ENCODE measurements at regions not wholly inside any gene's neighbourhood (a gene's known extent, or its start where the extent isn't known, plus 50 kb on each side); places are given as distances from the start of the nearest gene placed in this dataset.

DNA sequence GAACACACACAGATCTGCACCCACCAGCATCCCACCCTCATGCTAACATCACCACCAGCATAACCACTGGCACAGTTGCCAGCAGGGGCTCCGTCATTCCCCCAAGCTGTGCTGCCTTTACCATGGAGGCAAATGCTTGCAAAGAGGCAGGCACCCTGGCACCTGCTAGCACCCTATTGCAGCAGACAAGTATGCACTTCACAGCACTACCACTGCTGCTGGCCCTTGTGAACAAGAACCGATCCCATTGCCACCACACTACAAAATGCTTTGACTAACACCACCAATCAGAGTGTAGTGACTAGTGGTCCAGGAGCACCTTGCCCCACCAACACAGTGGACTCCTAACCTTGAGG lies 862.2 kb upstream of the DPPA4 start (continued):
- TF ChIP-seq, protein P1, sequence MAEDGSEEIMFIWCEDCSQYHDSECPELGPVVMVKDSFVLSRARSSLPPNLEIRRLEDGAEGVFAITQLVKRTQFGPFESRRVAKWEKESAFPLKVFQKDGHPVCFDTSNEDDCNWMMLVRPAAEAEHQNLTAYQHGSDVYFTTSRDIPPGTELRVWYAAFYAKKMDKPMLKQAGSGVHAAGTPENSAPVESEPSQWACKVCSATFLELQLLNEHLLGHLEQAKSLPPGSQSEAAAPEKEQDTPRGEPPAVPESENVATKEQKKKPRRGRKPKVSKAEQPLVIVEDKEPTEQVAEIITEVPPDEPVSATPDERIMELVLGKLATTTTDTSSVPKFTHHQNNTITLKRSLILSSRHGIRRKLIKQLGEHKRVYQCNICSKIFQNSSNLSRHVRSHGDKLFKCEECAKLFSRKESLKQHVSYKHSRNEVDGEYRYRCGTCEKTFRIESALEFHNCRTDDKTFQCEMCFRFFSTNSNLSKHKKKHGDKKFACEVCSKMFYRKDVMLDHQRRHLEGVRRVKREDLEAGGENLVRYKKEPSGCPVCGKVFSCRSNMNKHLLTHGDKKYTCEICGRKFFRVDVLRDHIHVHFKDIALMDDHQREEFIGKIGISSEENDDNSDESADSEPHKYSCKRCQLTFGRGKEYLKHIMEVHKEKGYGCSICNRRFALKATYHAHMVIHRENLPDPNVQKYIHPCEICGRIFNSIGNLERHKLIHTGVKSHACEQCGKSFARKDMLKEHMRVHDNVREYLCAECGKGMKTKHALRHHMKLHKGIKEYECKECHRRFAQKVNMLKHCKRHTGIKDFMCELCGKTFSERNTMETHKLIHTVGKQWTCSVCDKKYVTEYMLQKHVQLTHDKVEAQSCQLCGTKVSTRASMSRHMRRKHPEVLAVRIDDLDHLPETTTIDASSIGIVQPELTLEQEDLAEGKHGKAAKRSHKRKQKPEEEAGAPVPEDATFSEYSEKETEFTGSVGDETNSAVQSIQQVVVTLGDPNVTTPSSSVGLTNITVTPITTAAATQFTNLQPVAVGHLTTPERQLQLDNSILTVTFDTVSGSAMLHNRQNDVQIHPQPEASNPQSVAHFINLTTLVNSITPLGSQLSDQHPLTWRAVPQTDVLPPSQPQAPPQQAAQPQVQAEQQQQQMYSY (CRISPR knock-in tag; IDR thresholded peaks at IDR 0.05), result no peak
- no peak for TF ChIP-seq HCFC1 (IDR thresholded peaks at IDR 0.05; ENCODE audit: low read length)

GRCh38 chr3:110210086-110210660 lies 861.4 kb upstream of the NECTIN3 start:
- RAD21 ChIA-PET (ENCODE audit: unreplicated experiment), result no interaction called here
- Histone ChIP-seq H3K4me3 (no peak overlapping the region), H3K27ac (ENCODE audit: control insufficient read depth, insufficient read depth) (no peak overlapping the region), H3K27me3 (replicated peaks in 1 of 2; ENCODE audit: control insufficient read depth in 2 of 2, insufficient read depth in 2 of 2, low read length in 1 of 2) (no peaks in the 10 kb centered on the region), H3K4me2 (ENCODE audit: control insufficient read depth, insufficient read depth) (no peak overlapping the region), H3K36me3 (ENCODE audit: control insufficient read depth in 2 of 2, insufficient read depth in 2 of 2, low read length in 1 of 2) (no peaks in the 10 kb centered on the region), H3K4me1 (ENCODE audit: control insufficient read depth, insufficient read depth, low read length) (no peaks in the 10 kb centered on the region), H3K9ac (ENCODE audit: control insufficient read depth, insufficient read depth, low read length) (no peak overlapping the region), H3K9me3 (replicated peaks; ENCODE audit: control insufficient read depth, insufficient read depth, low read length) (no peaks in the 10 kb centered on the region), H4K20me1 (ENCODE audit: control insufficient read depth, insufficient read depth) (no peaks in the 10 kb centered on the region), H2AFZ (ENCODE audit: control insufficient read depth, low read depth, low read length) (no peak overlapping the region), H3K79me2 (ENCODE audit: control insufficient read depth, insufficient read depth, low read length) (no peaks in the 10 kb centered on the region)
- BruUV-seq (replicated peaks), result no TSS peak
- CTCF ChIA-PET, result no interaction called here
- 0% methylated on average over 3 of the region's 3 CpGs for WGBS (ENCODE audit: insufficient coverage, insufficient replicate concordance, low lambda C conversion rate, missing lambda C conversion rate)
- FAIRE-seq (no peak), ATAC-seq (no peak), DNase-seq (ENCODE audit: low read depth, low spot score) (no peak)
- in situ Hi-C loops (cut with MboI), result no loop called here
- TF ChIP-seq ZBED1 (IDR thresholded peaks at IDR 0.05; ENCODE audit: borderline replicate concordance) (no peak), SIN3A (IDR thresholded peaks at IDR 0.05; ENCODE audit: low read depth, low read length) (no peak), CREB1 (IDR thresholded peaks at IDR 0.05; ENCODE audit: low read depth) (no peak)
- POLR2A ChIA-PET, result no interaction called here
- intact Hi-C loops (cut with micrococcal nuclease; ENCODE audit: unreplicated experiment), result no loop called here
- SMC1A ChIA-PET (ENCODE audit: uncharacterized antibody, unreplicated experiment), result no interaction called here

Data from GM12878 (cell line).